Caco-2 (cell line): ENCODE measurements at regions not wholly inside any gene's neighbourhood (a gene's known extent, or its start where the extent isn't known, plus 50 kb on each side); places are given as distances from the start of the nearest gene placed in this dataset.

Source experiments
- BruUV-seq: library from RNA; stranded (reverse); fragments of 400-500 nt; replicated peaks from 2 replicates; lab custom pipeline; 2021; lab: Mats Ljungman, UMichigan
- CTCF ChIA-PET: fragments of 300-600 bp; sonication (Branson Sonifier 250); formaldehyde crosslinking; loops from one replicate; lab custom pipeline; 2022; ENCODE audit warnings: antibody characterized with exemption; lab: Charles Lee
- POLR2A ChIA-PET: fragments of 300-600 bp; sonication (Branson Sonifier 250); formaldehyde crosslinking; loops from one replicate; lab custom pipeline; 2022; ENCODE audit warnings: antibody characterized with exemption; lab: Charles Lee
- DNase-seq, 2 experiments: peaks; one replicate each; pipeline versions ENCODE4 v3.0.0 to v3.0.0-alpha.2; 2020 to 2022
- H3K27me3 ChIP-seq: replicated peaks from 2 replicates; pipeline ENCODE4 v1.6.0; 2011; ENCODE audit warnings: low read length; ENCODE audit not compliant: control insufficient read depth, insufficient read depth
- H3K36me3 ChIP-seq: 2 replicates; pipeline ENCODE4 v1.5.1; 2011; ENCODE audit warnings: low read length; ENCODE audit not compliant: control insufficient read depth, insufficient read depth
- H3K4me1 ChIP-seq: fragments of 250-450 bp; sonication (Bioruptor Pico); 2 replicates; pipeline ENCODE4 v1.5.1; 2020; ENCODE audit warnings: mild to moderate bottlenecking
- H3K4me3 ChIP-seq: 2 replicates; pipeline ENCODE4 v1.5.1; 2011; ENCODE audit warnings: low read depth, mild to moderate bottlenecking, control low read depth, low read length
- H3K9me3 ChIP-seq: fragments of 250-450 bp; sonication (Bioruptor Pico); 2 replicates; pipeline ENCODE4 v1.5.1; 2020; ENCODE audit warnings: mild to moderate bottlenecking, moderate library complexity
- H3K27ac Mint-ChIP-seq: one replicate; pipeline ENCODE4 v1.8.0; 2022; ENCODE audit warnings: mixed read lengths; ENCODE audit not compliant: unreplicated experiment
- H3K27me3 Mint-ChIP-seq: one replicate; pipeline ENCODE4 v1.8.0; 2022; ENCODE audit warnings: mixed read lengths; ENCODE audit not compliant: insufficient read depth, unreplicated experiment
- H3K36me3 Mint-ChIP-seq: one replicate; pipeline ENCODE4 v1.8.0; 2022; ENCODE audit warnings: mild to moderate bottlenecking, mixed read lengths; ENCODE audit not compliant: insufficient read depth, unreplicated experiment
- H3K4me1 Mint-ChIP-seq: one replicate; pipeline ENCODE4 v1.8.0; 2022; ENCODE audit warnings: low read depth, mixed read lengths; ENCODE audit not compliant: unreplicated experiment
- H3K4me3 Mint-ChIP-seq: one replicate; pipeline ENCODE4 v1.8.0; 2022; ENCODE audit warnings: mild to moderate bottlenecking, moderate library complexity, mixed read lengths; ENCODE audit not compliant: unreplicated experiment
- H3K9me3 Mint-ChIP-seq: one replicate; pipeline ENCODE4 v1.8.0; 2022; ENCODE audit warnings: mixed read lengths; ENCODE audit not compliant: unreplicated experiment
- CTCF ChIP-seq, 2 experiments: fragments of 200-600 bp in 1 of 2; IDR thresholded peaks; 1 replicate in 1 of 2; 2 replicates in 1 of 2; pipeline versions ENCODE4 v1.5.1 to v1.8.0; 2011 to 2022; ENCODE audit warnings: antibody characterized with exemption in 1 of 2, control low read depth in 1 of 2, inconsistent platforms in 1 of 2, low read depth in 1 of 2, low read length in 1 of 2, mild to moderate bottlenecking in 1 of 2, moderate library complexity in 1 of 2; ENCODE audit not compliant: insufficient read depth in 1 of 2, severe bottlenecking in 1 of 2, unreplicated experiment in 1 of 2
- intact Hi-C: fragments of 100-400 bp; cut with micrococcal nuclease; formaldehyde crosslinking; loops from one replicate; pipeline ENCODE4 v1.10.0; 2022; ENCODE audit not compliant: unreplicated experiment

DNA sequence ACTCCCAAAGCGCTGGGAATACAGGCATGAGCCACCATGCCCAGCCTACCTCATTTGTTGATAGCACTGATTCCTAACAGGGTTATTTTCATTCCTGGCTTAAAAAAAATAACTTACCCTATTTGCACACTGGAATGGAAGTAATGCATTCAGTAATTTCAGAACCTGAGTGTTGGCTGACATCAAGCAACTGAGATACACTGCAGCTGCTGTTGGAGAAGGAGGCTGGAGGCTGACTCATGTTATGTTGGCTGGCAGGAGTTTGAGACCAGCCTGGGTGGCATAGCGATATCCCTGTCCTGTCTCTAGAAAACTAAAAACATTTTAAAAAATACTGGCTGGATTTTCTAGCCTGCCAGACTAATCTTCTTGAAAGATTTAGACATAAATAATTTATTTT, 385.1 kb upstream of the MEX3C start:
- Histone ChIP-seq H3K4me1 (no peaks in the 10 kb centered on the region), H3K9me3 (no peaks in the 10 kb centered on the region), H3K27me3 (no peaks in the 10 kb centered on the region), H3K4me3 (no peak overlapping the region), H3K36me3 (no peaks in the 10 kb centered on the region)
- Mint-ChIP-seq H3K4me3 (no peak overlapping the region), H3K36me3 (no peaks in the 10 kb centered on the region), H3K4me1 (no peaks in the 10 kb centered on the region), H3K27ac (no peak overlapping the region), H3K9me3 (no peaks in the 10 kb centered on the region), H3K27me3 (peaks cover 7% of the 10 kb centered on the region)
- ChIA-PET CTCF (no interaction called here), POLR2A (no interaction called here)
- intact Hi-C loops, result no loop called here
- no TSS peak for BruUV-seq
- no peak for TF ChIP-seq CTCF (IDR thresholded peaks at IDR 0.05; ENCODE audit: insufficient read depth in 1 of 2, low read depth in 1 of 2, low read length in 1 of 2, severe bottlenecking in 1 of 2, unreplicated experiment in 1 of 2)
- no peak for DNase-seq

GRCh38 chr18:51588616-51589015, 391.1 kb upstream of the MEX3C start:
- Mint-ChIP-seq H3K4me1 (no peaks in the 10 kb centered on the region), H3K36me3 (no peaks in the 10 kb centered on the region), H3K4me3 (no peak overlapping the region), H3K9me3 (no peaks in the 10 kb centered on the region), H3K27me3 (peaks cover 9% of the 10 kb centered on the region), H3K27ac (no peak overlapping the region)
- DNase-seq, result no peak
- no peaks in the 10 kb centered on the region for H3K9me3 ChIP-seq
- H3K4me1 ChIP-seq, result no peaks in the 10 kb centered on the region
- no peaks in the 10 kb centered on the region for H3K27me3 ChIP-seq
- ChIA-PET POLR2A (no interaction called here), CTCF (no interaction called here)
- H3K36me3 ChIP-seq, result no peaks in the 10 kb centered on the region
- intact Hi-C loops, result no loop called here
- BruUV-seq, result no TSS peak
- H3K4me3 ChIP-seq, result no peak overlapping the region
- no peak for TF ChIP-seq CTCF (IDR thresholded peaks at IDR 0.05; ENCODE audit: insufficient read depth in 1 of 2, low read depth in 1 of 2, low read length in 1 of 2, severe bottlenecking in 1 of 2, unreplicated experiment in 1 of 2)

GRCh38 chr18:51593931-51594330, 396.4 kb upstream of the MEX3C start:
- CTCF ChIA-PET, result no interaction called here
- Mint-ChIP-seq H3K4me3 (no peak overlapping the region), H3K4me1 (no peaks in the 10 kb centered on the region)

More at GRCh38 chr18:51593931-51594330, 396.4 kb upstream of the MEX3C start:
- intact Hi-C loops, result no loop called here
- BruUV-seq, result no TSS peak
- no peaks in the 10 kb centered on the region for H3K9me3 ChIP-seq
- no peaks in the 10 kb centered on the region for H3K4me1 ChIP-seq
- Mint-ChIP-seq H3K27ac (no peak overlapping the region), H3K36me3 (no peaks in the 10 kb centered on the region), H3K27me3 (peaks cover 2% of the 10 kb centered on the region), H3K9me3 (peaks cover 16% of the 10 kb centered on the region)
- DNase-seq, result no peak
- H3K27me3 ChIP-seq, result no peaks in the 10 kb centered on the region
- no peak overlapping the region for H3K4me3 ChIP-seq
- TF ChIP-seq CTCF (IDR thresholded peaks at IDR 0.05; ENCODE audit: insufficient read depth in 1 of 2, low read depth in 1 of 2, low read length in 1 of 2, severe bottlenecking in 1 of 2, unreplicated experiment in 1 of 2), result no peak
- H3K36me3 ChIP-seq, result no peaks in the 10 kb centered on the region
- POLR2A ChIA-PET, result no interaction called here
